OCI-LY3 (cell line): ENCODE measurements at regions not wholly inside any gene's neighbourhood (a gene's known extent, or its start where the extent isn't known, plus 50 kb on each side); places are given as distances from the start of the nearest gene placed in this dataset.
"Not testable (repeated sequence)": the region's sequence is repeated elsewhere in the genome, so short reads cannot be mapped to it uniquely, and the experiment has no call there.

Source experiments
- EZH2phosphoT487 ChIP-seq: fragments of 200-600 bp; shearing (Covaris generic); IDR thresholded peaks from 2 replicates; pipeline ENCODE4 v1.6.1; 2018; ENCODE audit warnings: antibody characterized with exemption, mixed run types, low read depth
- TF ChIP-seq, protein P1 (sequence below): fragments of 200-600, 300-600 bp; sonication (generic); IDR thresholded peaks from 2 replicates; pipeline ENCODE4 v1.5.1; 2014; ENCODE audit warnings: antibody characterized with exemption, low read length, low read depth

DNA sequence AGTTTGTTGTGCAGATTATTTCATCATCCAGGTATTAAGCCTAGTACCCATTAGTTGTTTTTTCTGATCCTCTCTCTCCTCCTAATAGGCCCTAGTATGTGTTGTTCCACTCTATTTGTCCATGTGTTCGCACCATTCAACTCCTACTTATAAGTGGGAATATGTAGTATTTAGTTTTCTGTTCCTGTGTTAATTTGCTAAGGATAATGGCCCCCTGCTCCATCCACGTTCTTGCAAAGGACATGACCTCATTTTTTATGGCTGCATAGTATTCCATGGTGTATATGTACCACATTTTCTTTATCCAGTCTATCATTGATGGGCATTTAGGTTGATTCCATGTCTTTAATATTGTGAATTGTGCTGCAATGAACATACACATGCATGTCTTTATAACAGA lies 107.8 kb downstream of the ZNF429 start:
- TF ChIP-seq, protein P1, sequence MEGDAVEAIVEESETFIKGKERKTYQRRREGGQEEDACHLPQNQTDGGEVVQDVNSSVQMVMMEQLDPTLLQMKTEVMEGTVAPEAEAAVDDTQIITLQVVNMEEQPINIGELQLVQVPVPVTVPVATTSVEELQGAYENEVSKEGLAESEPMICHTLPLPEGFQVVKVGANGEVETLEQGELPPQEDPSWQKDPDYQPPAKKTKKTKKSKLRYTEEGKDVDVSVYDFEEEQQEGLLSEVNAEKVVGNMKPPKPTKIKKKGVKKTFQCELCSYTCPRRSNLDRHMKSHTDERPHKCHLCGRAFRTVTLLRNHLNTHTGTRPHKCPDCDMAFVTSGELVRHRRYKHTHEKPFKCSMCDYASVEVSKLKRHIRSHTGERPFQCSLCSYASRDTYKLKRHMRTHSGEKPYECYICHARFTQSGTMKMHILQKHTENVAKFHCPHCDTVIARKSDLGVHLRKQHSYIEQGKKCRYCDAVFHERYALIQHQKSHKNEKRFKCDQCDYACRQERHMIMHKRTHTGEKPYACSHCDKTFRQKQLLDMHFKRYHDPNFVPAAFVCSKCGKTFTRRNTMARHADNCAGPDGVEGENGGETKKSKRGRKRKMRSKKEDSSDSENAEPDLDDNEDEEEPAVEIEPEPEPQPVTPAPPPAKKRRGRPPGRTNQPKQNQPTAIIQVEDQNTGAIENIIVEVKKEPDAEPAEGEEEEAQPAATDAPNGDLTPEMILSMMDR, result not testable (repeated sequence)
- not testable (repeated sequence) for TF ChIP-seq EZH2phosphoT487
